AG10803 (cell line): ENCODE measurements at regions not wholly inside any gene's neighbourhood (a gene's known extent, or its start where the extent isn't known, plus 50 kb on each side); places are given as distances from the start of the nearest gene placed in this dataset.

Source experiments
- DNase-seq: peaks from one replicate; pipeline ENCODE4 v3.0.0; 2010; ENCODE audit warnings: low read depth
- H3K4me3 ChIP-seq: 2 replicates; pipeline ENCODE4 v1.5.1; 2011; ENCODE audit warnings: mild to moderate bottlenecking, low read length, control low read depth
- CTCF ChIP-seq: conservative IDR thresholded peaks from 2 replicates; pipeline ENCODE4 v1.5.1; 2011; ENCODE audit warnings: mild to moderate bottlenecking, low read length, control low read depth, inconsistent platforms

- TF ChIP-seq CTCF: peak; percentile 38
- H3K4me3 ChIP-seq: no peak overlapping the region
- peak; percentile 2 for DNase-seq
These were observed 639.9 kb downstream of the SPOCK3 start for GRCh38 chr4:166594326-166594946.

- H3K4me3 ChIP-seq: no peak overlapping the region
- TF ChIP-seq CTCF: no peak
- DNase-seq: no peak
These were observed 634.0 kb downstream of the SPOCK3 start for GRCh38 chr4:166600264-166600663.

DNA sequence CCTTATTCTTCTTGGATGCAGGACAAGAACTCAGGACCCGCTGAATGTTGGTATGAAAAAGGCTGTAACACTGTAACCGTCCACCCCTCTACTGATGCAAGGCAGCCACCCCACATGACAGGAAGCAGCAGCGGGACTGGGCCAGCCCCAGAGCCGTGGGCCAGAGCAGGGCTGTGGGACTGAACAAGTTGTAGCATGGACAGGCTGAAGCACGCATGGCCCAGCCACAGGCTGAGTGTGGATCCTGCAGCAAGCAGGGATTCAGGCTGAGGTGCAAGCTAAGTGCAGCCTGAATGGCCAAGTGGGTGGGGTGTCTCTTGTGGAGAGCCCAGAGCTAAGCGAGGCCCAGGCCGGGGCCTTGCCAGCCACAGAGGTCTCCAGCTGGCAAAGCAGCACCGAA lies 632.2 kb downstream of the SPOCK3 start:
- no peak for TF ChIP-seq CTCF
- no peak overlapping the region for H3K4me3 ChIP-seq
- no peak for DNase-seq

- DNase-seq: no peak
- H3K4me3 ChIP-seq: no peak overlapping the region
- no peak for TF ChIP-seq CTCF
These were observed 611.8 kb downstream of the SPOCK3 start for GRCh38 chr4:166622425-166622977.

GRCh38 chr4:166625018-166625637 lies 609.2 kb downstream of the SPOCK3 start:
- H3K4me3 ChIP-seq: no peak overlapping the region
- TF ChIP-seq CTCF: no peak
- DNase-seq: no peak

DNA sequence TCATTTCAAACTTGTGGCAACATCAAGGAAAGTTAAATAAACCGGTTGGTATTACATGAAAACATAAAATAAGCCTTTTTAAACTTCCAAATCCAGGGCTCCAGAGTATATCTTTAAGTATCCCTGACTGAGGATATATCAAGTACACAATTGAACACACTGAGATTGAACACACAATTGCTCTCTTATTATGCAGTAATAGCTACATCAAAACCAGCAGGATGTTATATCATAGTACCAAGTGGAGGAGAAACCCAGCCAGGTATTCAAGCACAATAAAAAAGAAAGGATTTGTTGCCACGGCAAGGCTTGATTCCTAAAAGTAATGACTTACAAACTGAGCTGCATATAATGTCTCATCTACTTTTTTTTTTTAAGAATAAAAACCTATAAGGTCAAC lies 605.8 kb downstream of the SPOCK3 start:
- no peak for DNase-seq

More for the DNA sequence above, 605.8 kb downstream of the SPOCK3 start:
- TF ChIP-seq CTCF: no peak
- no peak overlapping the region for H3K4me3 ChIP-seq
